ENCODE measurements at regions not wholly inside any gene's neighbourhood (a gene's known extent, or its start where the extent isn't known, plus 50 kb on each side); places are given as distances from the start of the nearest gene placed in this dataset.

GRCh38 chr21:41558842-41559241 lies 50.9 kb upstream of the TMPRSS2 start:
- no peak overlapping the region for H3K27ac ChIP-seq (ENCODE audit: low read depth, low read length)
- CTCF ChIA-PET: no interaction called here
- TF ChIP-seq CTCF (IDR thresholded peaks at IDR 0.05; ENCODE audit: low read depth, low read length): no peak
- no peak overlapping the region for H3K4me3 ChIP-seq (ENCODE audit: low read depth, low read length)
- no peak for DNase-seq (ENCODE audit: low read depth, low spot score)
- POLR2A ChIA-PET: no interaction called here
- no peaks in the 10 kb centered on the region; the same call in 1 of the 2 replicates for H3K9me3 ChIP-seq (ENCODE audit: control insufficient read depth, insufficient read depth, low read length)
- peaks cover 3% of the 10 kb centered on the region for H3K27me3 ChIP-seq (ENCODE audit: control insufficient read depth, insufficient read depth, low read length)

GRCh38 chr21:41557884-41558283 lies 49.9 kb upstream of the TMPRSS2 start:
- no peak overlapping the region for H3K4me3 ChIP-seq (ENCODE audit: low read depth, low read length)
- peaks cover 3% of the 10 kb centered on the region for H3K27me3 ChIP-seq (ENCODE audit: control insufficient read depth, insufficient read depth, low read length)
- no peak for TF ChIP-seq CTCF (IDR thresholded peaks at IDR 0.05; ENCODE audit: low read depth, low read length)
- ChIA-PET CTCF (no interaction called here), POLR2A (no interaction called here)
- DNase-seq (ENCODE audit: low read depth, low spot score): no peak
- no peaks in the 10 kb centered on the region; the same call in 1 of the 2 replicates for H3K9me3 ChIP-seq (ENCODE audit: control insufficient read depth, insufficient read depth, low read length)
- no peak overlapping the region for H3K27ac ChIP-seq (ENCODE audit: low read depth, low read length)
